ENCODE measurements at regions not wholly inside any gene's neighbourhood (a gene's known extent, or its start where the extent isn't known, plus 50 kb on each side); places are given as distances from the start of the nearest gene placed in this dataset.

DNA sequence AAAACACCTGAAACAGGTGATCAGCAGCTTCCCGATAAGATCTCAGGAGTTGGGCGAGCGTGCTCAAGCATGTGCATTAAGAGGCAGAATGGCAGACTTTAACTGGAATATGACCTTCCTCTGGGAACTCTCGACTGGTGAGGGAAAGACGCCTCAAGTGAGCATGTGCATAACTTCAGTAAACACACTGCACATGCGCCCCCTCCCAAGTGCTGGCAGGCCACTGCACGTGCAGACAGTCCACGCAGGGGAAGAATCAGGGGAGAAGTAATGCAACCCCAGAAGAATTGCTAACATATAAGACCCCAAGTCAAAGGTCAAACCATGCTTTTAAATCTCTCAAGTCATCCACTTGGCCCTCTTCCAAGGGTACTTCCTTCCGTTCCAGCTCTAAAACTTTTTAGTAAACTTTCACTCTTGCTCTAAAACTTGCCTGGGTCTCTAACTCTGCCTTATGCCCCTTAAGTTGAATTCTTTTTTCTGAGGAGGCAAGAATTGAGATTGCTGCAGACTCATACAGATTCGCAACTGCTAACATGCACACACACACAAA, 541.0 kb downstream of the TNS3 start:
- WGBS (ENCODE audit: insufficient coverage), result 88% methylated on average over 9 of the region's 10 CpGs
- Mint-ChIP-seq H3K36me3 (no peaks in the 10 kb centered on the region), H3K4me1 (no peaks in the 10 kb centered on the region), H3K4me3 (no peak overlapping the region), H3K9me3 (peaks cover 2% of the 10 kb centered on the region in 2 donors), H3K27me3 (ENCODE audit: low read depth in 2 of 2) (no peaks in the 10 kb centered on the region), H3K27ac (no peak overlapping the region)
- Histone ChIP-seq H3K4me3 (ENCODE audit: low read length) (no peak overlapping the region), H3K27me3 (ENCODE audit: control insufficient read depth, insufficient read depth, low read length) (no peaks in the 10 kb centered on the region), H3K4me1 (ENCODE audit: control insufficient read depth, insufficient read depth, low read length) (no peaks in the 10 kb centered on the region), H3K36me3 (ENCODE audit: control insufficient read depth, insufficient read depth, low read length) (no peaks in the 10 kb centered on the region), H3K27ac (ENCODE audit: low read length) (no peak overlapping the region), H3K9me3 (ENCODE audit: control insufficient read depth, insufficient read depth, low read length) (no peaks in the 10 kb centered on the region)
- intact Hi-C loops (cut with micrococcal nuclease), result no loop called here
- DNase-seq (no peak), ATAC-seq (no peak)
- TF ChIP-seq, protein P1, sequence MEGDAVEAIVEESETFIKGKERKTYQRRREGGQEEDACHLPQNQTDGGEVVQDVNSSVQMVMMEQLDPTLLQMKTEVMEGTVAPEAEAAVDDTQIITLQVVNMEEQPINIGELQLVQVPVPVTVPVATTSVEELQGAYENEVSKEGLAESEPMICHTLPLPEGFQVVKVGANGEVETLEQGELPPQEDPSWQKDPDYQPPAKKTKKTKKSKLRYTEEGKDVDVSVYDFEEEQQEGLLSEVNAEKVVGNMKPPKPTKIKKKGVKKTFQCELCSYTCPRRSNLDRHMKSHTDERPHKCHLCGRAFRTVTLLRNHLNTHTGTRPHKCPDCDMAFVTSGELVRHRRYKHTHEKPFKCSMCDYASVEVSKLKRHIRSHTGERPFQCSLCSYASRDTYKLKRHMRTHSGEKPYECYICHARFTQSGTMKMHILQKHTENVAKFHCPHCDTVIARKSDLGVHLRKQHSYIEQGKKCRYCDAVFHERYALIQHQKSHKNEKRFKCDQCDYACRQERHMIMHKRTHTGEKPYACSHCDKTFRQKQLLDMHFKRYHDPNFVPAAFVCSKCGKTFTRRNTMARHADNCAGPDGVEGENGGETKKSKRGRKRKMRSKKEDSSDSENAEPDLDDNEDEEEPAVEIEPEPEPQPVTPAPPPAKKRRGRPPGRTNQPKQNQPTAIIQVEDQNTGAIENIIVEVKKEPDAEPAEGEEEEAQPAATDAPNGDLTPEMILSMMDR (IDR thresholded peaks at IDR 0.05), result no peak

DNA sequence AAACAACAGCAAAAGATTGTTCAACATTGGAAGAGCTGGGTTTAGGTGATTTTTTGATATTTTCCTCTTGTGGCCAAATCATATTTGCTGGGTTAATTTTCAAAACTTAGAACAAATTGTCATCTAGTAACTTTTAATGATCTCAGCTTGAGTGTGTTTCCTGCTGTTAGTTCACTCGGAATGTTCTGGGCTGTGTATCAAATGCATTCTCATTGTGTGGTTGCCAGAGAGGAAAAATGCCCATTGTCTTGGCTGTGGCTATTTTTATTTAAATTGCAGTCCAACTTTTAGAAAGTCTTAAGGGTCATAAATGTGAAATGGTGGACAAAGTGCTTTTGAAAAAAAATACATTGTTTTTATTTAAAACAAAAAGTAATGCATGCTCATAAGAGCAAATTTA, 542.0 kb downstream of the TNS3 start:
- 42% methylated on average over 1 of the region's 1 CpG for WGBS (ENCODE audit: insufficient coverage)
- Histone ChIP-seq H3K9me3 (ENCODE audit: control insufficient read depth, insufficient read depth, low read length) (no peaks in the 10 kb centered on the region), H3K27me3 (ENCODE audit: control insufficient read depth, insufficient read depth, low read length) (no peaks in the 10 kb centered on the region), H3K4me1 (ENCODE audit: control insufficient read depth, insufficient read depth, low read length) (no peaks in the 10 kb centered on the region), H3K27ac (ENCODE audit: low read length) (no peak overlapping the region), H3K4me3 (ENCODE audit: low read length) (no peak overlapping the region), H3K36me3 (ENCODE audit: control insufficient read depth, insufficient read depth, low read length) (no peaks in the 10 kb centered on the region)
- ATAC-seq, result no peak
- no peak for DNase-seq
- Mint-ChIP-seq H3K4me3 (no peak overlapping the region), H3K27me3 (ENCODE audit: low read depth in 2 of 2) (no peaks in the 10 kb centered on the region), H3K36me3 (no peaks in the 10 kb centered on the region), H3K4me1 (no peaks in the 10 kb centered on the region), H3K27ac (no peak overlapping the region), H3K9me3 (peaks cover 2% of the 10 kb centered on the region in 2 donors)
- intact Hi-C loops (cut with micrococcal nuclease), result no loop called here
- TF ChIP-seq, protein P1 (IDR thresholded peaks at IDR 0.05), result no peak

DNA sequence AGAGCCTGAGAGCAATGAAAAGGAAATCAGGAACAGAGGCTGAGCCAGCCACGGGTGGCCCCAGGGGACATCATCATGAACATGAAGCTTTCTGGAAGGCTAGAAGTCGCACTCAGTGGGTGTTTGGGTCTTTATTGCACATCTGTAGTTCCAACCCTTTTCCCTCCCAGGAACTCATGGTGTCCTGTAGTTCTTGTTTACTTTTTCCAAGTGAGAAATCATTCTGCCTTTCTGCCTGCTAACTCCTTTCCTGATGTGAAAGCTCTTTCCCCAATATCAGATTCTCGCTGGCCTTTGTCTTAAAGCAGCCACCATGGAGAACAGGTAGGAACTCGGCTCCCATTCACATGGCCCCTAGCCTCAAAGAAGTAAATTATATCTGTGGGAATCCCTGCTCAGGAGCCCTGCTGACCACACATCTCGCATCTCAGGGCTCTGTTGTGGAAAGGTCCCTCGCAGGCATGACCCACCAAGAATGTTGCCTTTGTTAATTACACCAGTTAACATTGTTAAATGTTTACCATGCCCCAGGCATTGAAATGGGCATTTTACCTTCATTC, 542.7 kb downstream of the TNS3 start:
- Mint-ChIP-seq H3K4me3 (no peak overlapping the region), H3K27ac (no peak overlapping the region), H3K9me3 (peaks cover 2% of the 10 kb centered on the region in 2 donors), H3K27me3 (ENCODE audit: low read depth in 2 of 2) (no peaks in the 10 kb centered on the region), H3K4me1 (no peaks in the 10 kb centered on the region), H3K36me3 (no peaks in the 10 kb centered on the region)
- no peak for DNase-seq
- H3K4me1 ChIP-seq (ENCODE audit: control insufficient read depth, insufficient read depth, low read length), result no peaks in the 10 kb centered on the region
- H3K4me3 ChIP-seq (ENCODE audit: low read length), result no peak overlapping the region
- intact Hi-C loops (cut with micrococcal nuclease), result no loop called here
- no peaks in the 10 kb centered on the region for H3K9me3 ChIP-seq (ENCODE audit: control insufficient read depth, insufficient read depth, low read length)
- 82% methylated on average over 6 of the region's 6 CpGs for WGBS (ENCODE audit: insufficient coverage)
- no peak overlapping the region for H3K27ac ChIP-seq (ENCODE audit: low read length)
- no peaks in the 10 kb centered on the region for H3K36me3 ChIP-seq (ENCODE audit: control insufficient read depth, insufficient read depth, low read length)
- TF ChIP-seq, protein P1 (IDR thresholded peaks at IDR 0.05), result no peak
- H3K27me3 ChIP-seq (ENCODE audit: control insufficient read depth, insufficient read depth, low read length), result no peaks in the 10 kb centered on the region
- ATAC-seq, result no peak

DNA sequence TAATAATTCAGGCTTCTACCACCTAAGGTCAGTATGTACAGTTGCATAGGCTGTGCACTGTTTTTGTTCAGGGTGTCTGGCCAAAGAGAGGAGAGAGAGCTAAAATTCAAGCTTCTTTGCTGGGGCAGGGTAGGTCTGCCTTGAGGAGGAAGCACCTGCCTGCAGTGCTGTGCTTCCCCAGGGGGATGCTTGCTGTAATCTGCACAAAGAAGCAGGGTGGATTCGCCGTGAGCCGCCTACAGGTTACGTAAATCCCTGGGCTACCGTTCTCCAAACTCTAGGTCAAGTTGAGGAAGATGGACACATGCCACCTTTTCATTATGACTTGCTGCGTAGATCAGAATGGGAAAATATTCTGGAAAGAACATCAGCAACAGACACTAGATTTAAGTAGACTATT, 543.3 kb downstream of the TNS3 start:
- WGBS (ENCODE audit: insufficient coverage), result 79% methylated on average over 6 of the region's 6 CpGs
- no peak overlapping the region for H3K27ac Mint-ChIP-seq
- Histone ChIP-seq H3K36me3 (ENCODE audit: control insufficient read depth, insufficient read depth, low read length) (no peaks in the 10 kb centered on the region), H3K27ac (ENCODE audit: low read length) (no peak overlapping the region), H3K4me1 (ENCODE audit: control insufficient read depth, insufficient read depth, low read length) (no peaks in the 10 kb centered on the region), H3K4me3 (ENCODE audit: low read length) (no peak overlapping the region), H3K9me3 (ENCODE audit: control insufficient read depth, insufficient read depth, low read length) (no peaks in the 10 kb centered on the region), H3K27me3 (ENCODE audit: control insufficient read depth, insufficient read depth, low read length) (no peaks in the 10 kb centered on the region)
- no peaks in the 10 kb centered on the region for H3K27me3 Mint-ChIP-seq (ENCODE audit: low read depth in 2 of 2)
- ATAC-seq (no peak), DNase-seq (no peak)
- H3K4me1 Mint-ChIP-seq, result no peaks in the 10 kb centered on the region
- peaks cover 2 to 4% of the 10 kb centered on the region in 2 donors for H3K9me3 Mint-ChIP-seq
- no peak overlapping the region for H3K4me3 Mint-ChIP-seq
- TF ChIP-seq, protein P1 (IDR thresholded peaks at IDR 0.05), result no peak
- intact Hi-C loops (cut with micrococcal nuclease), result no loop called here
- no peaks in the 10 kb centered on the region for H3K36me3 Mint-ChIP-seq

Measured in natural killer cell (primary cell).